Esophagus muscularis mucosa (tissue), 4 donors: ENCODE measurements at regions not wholly inside any gene's neighbourhood (a gene's known extent, or its start where the extent isn't known, plus 50 kb on each side); places are given as distances from the start of the nearest gene placed in this dataset.

Experiments
- DNase-seq: peaks from one replicate; pipeline ENCODE4 v3.0.0-alpha.2; 2017; ENCODE audit errors: extremely low spot score
- H3K27ac ChIP-seq, 4 donors: fragments of 200-600 bp; sonication (generic); replicated peaks in 1 of 4; 1 replicate in 3 of 4; 2 replicates in 1 of 4; pipeline ENCODE4 v1.5.1; 2016 to 2019; ENCODE audit warnings: mild to moderate bottlenecking in 1 of 4
- H3K27me3 ChIP-seq, 4 donors: fragments of 200-600 bp; sonication (generic); one replicate each; pipeline versions ENCODE4 v1.5.1 to v1.6.0; 2016 to 2019
- H3K36me3 ChIP-seq, 4 donors: fragments of 200-600 bp; sonication (generic); one replicate each; pipeline ENCODE4 v1.5.1; 2016 to 2019
- H3K4me1 ChIP-seq, 4 donors: fragments of 200-600 bp; sonication (generic); one replicate each; pipeline ENCODE4 v1.5.1; 2016 to 2019
- H3K4me3 ChIP-seq, 4 donors: fragments of 200-600 bp; sonication (generic); 1 replicate in 2 of 4; 2 replicates in 2 of 4; pipeline ENCODE4 v1.5.1; 2016 to 2019; ENCODE audit warnings: mild to moderate bottlenecking in 4 of 4, moderate library complexity in 1 of 4
- H3K9me3 ChIP-seq, 4 donors: fragments of 200-600 bp; sonication (generic); 1 replicate in 3 of 4; 2 replicates in 1 of 4; pipeline ENCODE4 v1.5.1; 2016 to 2019
- CTCF ChIP-seq, 3 experiments: fragments of 200-600 bp in 2 of 3; fragments of 450-650 bp in 1 of 3; sonication (generic) in 2 of 3; IDR thresholded peaks; one replicate each; pipeline ENCODE4 v1.5.1; 2017 to 2019; ENCODE audit warnings: antibody characterized with exemption in 3 of 3, mild to moderate bottlenecking in 2 of 3, moderate library complexity in 1 of 3
- EP300 ChIP-seq: sonication (generic); formaldehyde crosslinking; IDR thresholded peaks from one replicate; pipeline ENCODE4 v1.6.1; 2017; ENCODE audit warnings: antibody characterized with exemption
- POLR2A ChIP-seq: fragments of 450-650 bp; IDR thresholded peaks from one replicate; pipeline ENCODE4 v1.6.1; 2017; ENCODE audit warnings: antibody characterized with exemption, moderate library complexity, mild to moderate bottlenecking, low read depth
- POLR2AphosphoS5 ChIP-seq, 2 donors: sonication (generic); formaldehyde crosslinking; IDR thresholded peaks; one replicate each; pipeline ENCODE4 v1.6.1; 2017; ENCODE audit warnings: antibody characterized with exemption in 2 of 2
- WGBS: methylation state at CpG from one replicate; pipeline ENCODE4 v1.1.5; 2018; 5-methylcytosine and 5-hydroxymethylcytosine counted together
- intact Hi-C: fragments of 100-400 bp; cut with DNase I; formaldehyde crosslinking; loops from one replicate; pipeline ENCODE4 v1.15.1; 2023

GRCh38 chr7:9210114-9210513 is 776.7 kb downstream of the NXPH1 start:
- 74% methylated on average over 3 of the region's 3 CpGs for WGBS
- Histone ChIP-seq H3K27ac (no peak overlapping the region), H3K4me1 (no peaks in the 10 kb centered on the region), H3K27me3 (no peaks in the 10 kb centered on the region), H3K4me3 (no peak overlapping the region), H3K9me3 (no peaks in the 10 kb centered on the region), H3K36me3 (no peaks in the 10 kb centered on the region)
- TF ChIP-seq POLR2A = no peak
- no peak for DNase-seq
- intact Hi-C loops = no loop called here

GRCh38 chr7:9217204-9217603 is 783.8 kb downstream of the NXPH1 start:
- 82% methylated on average over 1 of the region's 1 CpG for WGBS
- H3K27ac ChIP-seq = no peak overlapping the region
- H3K4me1 ChIP-seq = no peaks in the 10 kb centered on the region
- H3K27me3 ChIP-seq = no peaks in the 10 kb centered on the region
- DNase-seq = no peak
- no peaks in the 10 kb centered on the region for H3K9me3 ChIP-seq
- TF ChIP-seq POLR2A = no peak
- TF ChIP-seq CTCF (IDR thresholded peaks at IDR 0.05) = no peak
- no peak for TF ChIP-seq EP300
- TF ChIP-seq POLR2AphosphoS5 (IDR thresholded peaks at IDR 0.05) = no peak
- no peaks in the 10 kb centered on the region for H3K36me3 ChIP-seq
- intact Hi-C loops = no loop called here
- no peak overlapping the region for H3K4me3 ChIP-seq

GRCh38 chr7:9226500-9226899 is 793.1 kb downstream of the NXPH1 start:
- DNase-seq = no peak
- Histone ChIP-seq H3K9me3 (no peaks in the 10 kb centered on the region), H3K27me3 (no peaks in the 10 kb centered on the region), H3K36me3 (no peaks in the 10 kb centered on the region), H3K4me1 (no peaks in the 10 kb centered on the region), H3K27ac (no peak overlapping the region), H3K4me3 (no peak overlapping the region)
- TF ChIP-seq POLR2A (no peak), EP300 (no peak), POLR2AphosphoS5 (IDR thresholded peaks at IDR 0.05) (no peak), CTCF (IDR thresholded peaks at IDR 0.05) (no peak)
- 67% methylated on average over 4 of the region's 4 CpGs for WGBS
- intact Hi-C loops = no loop called here

- intact Hi-C loops = no loop called here
- TF ChIP-seq POLR2A = no peak
- no peak for TF ChIP-seq EP300
- no peak for TF ChIP-seq POLR2AphosphoS5 (IDR thresholded peaks at IDR 0.05)
- no peak for TF ChIP-seq CTCF (IDR thresholded peaks at IDR 0.05)
- WGBS = 54% methylated on average over 7 of the region's 7 CpGs
Observed at GRCh38 chr7:9231630-9232121, 798.3 kb downstream of the NXPH1 start.

GRCh38 chr7:9240001-9240400 is 806.6 kb downstream of the NXPH1 start:
- no peak for TF ChIP-seq POLR2AphosphoS5 (IDR thresholded peaks at IDR 0.05)
- TF ChIP-seq EP300 = no peak
- no peak for TF ChIP-seq CTCF (IDR thresholded peaks at IDR 0.05)
- no peak for TF ChIP-seq POLR2A
- no peaks in the 10 kb centered on the region for H3K36me3 ChIP-seq
- no peak overlapping the region for H3K4me3 ChIP-seq
- intact Hi-C loops = no loop called here
- no peak for DNase-seq
- no peaks in the 10 kb centered on the region for H3K27me3 ChIP-seq
- no peaks in the 10 kb centered on the region for H3K9me3 ChIP-seq
- H3K27ac ChIP-seq = no peak overlapping the region
- H3K4me1 ChIP-seq = no peaks in the 10 kb centered on the region

More at GRCh38 chr7:9231630-9232121, 798.3 kb downstream of the NXPH1 start:
- no peaks in the 10 kb centered on the region for H3K9me3 ChIP-seq
- H3K27me3 ChIP-seq = no peaks in the 10 kb centered on the region
- no peak for DNase-seq
- H3K36me3 ChIP-seq = no peaks in the 10 kb centered on the region
- H3K4me1 ChIP-seq = no peaks in the 10 kb centered on the region
- no peak overlapping the region for H3K4me3 ChIP-seq
- no peak overlapping the region for H3K27ac ChIP-seq
